ENCODE measurements at regions not wholly inside any gene's neighbourhood (a gene's known extent, or its start where the extent isn't known, plus 50 kb on each side); places are given as distances from the start of the nearest gene placed in this dataset.

GRCh38 chr3:151990696-151991376, 117.4 kb downstream of the SUCNR1 start:
- Mint-ChIP-seq H3K27me3 (ENCODE audit: low read depth in 3 of 3) (peaks cover 0 to 1% (median 0%) of the 10 kb centered on the region in 3 donors), H3K36me3 (no peaks in the 10 kb centered on the region), H3K4me1 (no peaks in the 10 kb centered on the region), H3K27ac (no peak overlapping the region), H3K9me3 (no peaks in the 10 kb centered on the region), H3K4me3 (no peak overlapping the region)
- no peaks in the 10 kb centered on the region for H3K9me3 ChIP-seq (replicated peaks in 1 of 2; ENCODE audit: control insufficient read depth in 1 of 2, insufficient read depth in 1 of 2, low read length in 2 of 2)
- no peak overlapping the region for H3K4me3 ChIP-seq (replicated peaks in 1 of 3; ENCODE audit: low read depth in 2 of 3, low read length in 3 of 3)
- H4K20me1 ChIP-seq (ENCODE audit: insufficient read depth, low read length): no peaks in the 10 kb centered on the region
- intact Hi-C loops (cut with micrococcal nuclease): no loop called here
- no peak for DNase-seq
- no peak overlapping the region for H3K27ac ChIP-seq (ENCODE audit: low read depth in 1 of 2, low read length in 2 of 2)
- WGBS (ENCODE audit: insufficient coverage): 60% methylated on average over 1 of the region's 2 CpGs
- H2AFZ ChIP-seq (ENCODE audit: insufficient read depth, low read depth, low read length, poor library complexity, severe bottlenecking): no peak overlapping the region
- H3K9ac ChIP-seq (ENCODE audit: insufficient read depth, low read length, poor library complexity, severe bottlenecking): no peak overlapping the region
- H3K36me3 ChIP-seq (replicated peaks in 1 of 2; ENCODE audit: control insufficient read depth in 1 of 2, insufficient read depth in 2 of 2, low read length in 2 of 2): no peaks in the 10 kb centered on the region
- no peaks in the 10 kb centered on the region for H3K79me2 ChIP-seq (ENCODE audit: insufficient read depth, low read length)
- no peaks in the 10 kb centered on the region for H3K27me3 ChIP-seq (ENCODE audit: control insufficient read depth in 2 of 2, insufficient read depth in 2 of 2, low read length in 2 of 2)
- no peaks in the 10 kb centered on the region for H3K4me1 ChIP-seq (ENCODE audit: control insufficient read depth in 1 of 2, insufficient read depth in 2 of 2, low read length in 2 of 2)
- no peak for TF ChIP-seq CTCF (IDR thresholded peaks at IDR 0.05)
- no peak overlapping the region for H3K4me2 ChIP-seq (replicated peaks; ENCODE audit: extremely low read depth, low read length, poor library complexity, severe bottlenecking)

GRCh38 chr3:151992326-151993041, 119.0 kb downstream of the SUCNR1 start:
- H3K36me3 ChIP-seq (replicated peaks in 1 of 2; ENCODE audit: control insufficient read depth in 1 of 2, insufficient read depth in 2 of 2, low read length in 2 of 2): no peaks in the 10 kb centered on the region
- no peaks in the 10 kb centered on the region for H3K27me3 ChIP-seq (ENCODE audit: control insufficient read depth in 2 of 2, insufficient read depth in 2 of 2, low read length in 2 of 2)
- peaks cover 0 to 1% (median 0%) of the 10 kb centered on the region in 3 donors for H3K27me3 Mint-ChIP-seq (ENCODE audit: low read depth in 3 of 3)
- no peak overlapping the region for H3K4me2 ChIP-seq (replicated peaks; ENCODE audit: extremely low read depth, low read length, poor library complexity, severe bottlenecking)
- no peaks in the 10 kb centered on the region for H3K4me1 Mint-ChIP-seq
- no peaks in the 10 kb centered on the region for H3K79me2 ChIP-seq (ENCODE audit: insufficient read depth, low read length)
- intact Hi-C loops (cut with micrococcal nuclease): no loop called here
- H3K27ac Mint-ChIP-seq: no peak overlapping the region
- no CpG with 5 or more reads among the region's 4 CpGs for WGBS (ENCODE audit: insufficient coverage)
- no peak for TF ChIP-seq CTCF (IDR thresholded peaks at IDR 0.05)
- H3K9ac ChIP-seq (ENCODE audit: insufficient read depth, low read length, poor library complexity, severe bottlenecking): no peak overlapping the region
- no peak overlapping the region for H3K4me3 Mint-ChIP-seq
- no peak overlapping the region for H3K4me3 ChIP-seq (replicated peaks in 1 of 3; ENCODE audit: low read depth in 2 of 3, low read length in 3 of 3)
- no peak overlapping the region for H2AFZ ChIP-seq (ENCODE audit: insufficient read depth, low read depth, low read length, poor library complexity, severe bottlenecking)
- DNase-seq: no peak
- no peaks in the 10 kb centered on the region for H3K4me1 ChIP-seq (ENCODE audit: control insufficient read depth in 1 of 2, insufficient read depth in 2 of 2, low read length in 2 of 2)
- no peaks in the 10 kb centered on the region for H3K36me3 Mint-ChIP-seq
- H4K20me1 ChIP-seq (ENCODE audit: insufficient read depth, low read length): no peaks in the 10 kb centered on the region
- no peak overlapping the region for H3K27ac ChIP-seq (ENCODE audit: low read depth in 1 of 2, low read length in 2 of 2)
- no peaks in the 10 kb centered on the region for H3K9me3 ChIP-seq (replicated peaks in 1 of 2; ENCODE audit: control insufficient read depth in 1 of 2, insufficient read depth in 1 of 2, low read length in 2 of 2)
- H3K9me3 Mint-ChIP-seq: no peaks in the 10 kb centered on the region

All from CD14-positive monocyte (primary cell).